HCT116 (cell line): ENCODE measurements at regions not wholly inside any gene's neighbourhood (a gene's known extent, or its start where the extent isn't known, plus 50 kb on each side); places are given as distances from the start of the nearest gene placed in this dataset.
"Not testable (repeated sequence)": the region's sequence is repeated elsewhere in the genome, so short reads cannot be mapped to it uniquely, and the experiment has no call there.

Experiments
- ATAC-seq: fragments of 200-7000 bp; cut with Tn5 transposase; 2 replicates; pipeline ENCODE4 v1.9.1; 2020; ENCODE audit warnings: mild to moderate bottlenecking, moderate library complexity
- BruUV-seq: library from RNA; stranded (reverse); fragments of 400-500 nt; replicated peaks from 2 replicates; lab custom pipeline; 2021; lab: Mats Ljungman, UMichigan
- CTCF ChIA-PET: fragments of 300-600 bp; sonication (Branson Sonifier 250); formaldehyde crosslinking; loops from one replicate; lab custom pipeline; 2021; ENCODE audit warnings: antibody characterized with exemption; lab: Charles Lee
- POLR2A ChIA-PET: fragments of 300-600, 350-600 bp; sonication (Branson Sonifier 250); formaldehyde crosslinking; loops from one replicate; lab custom pipeline; 2021; ENCODE audit warnings: antibody characterized with exemption; lab: Charles Lee
- RAD21 ChIA-PET, 2 experiments: fragments of 300-600 bp; sonication (Branson Sonifier 250); formaldehyde crosslinking; loops; one replicate each; lab custom pipeline; 2023; ENCODE audit warnings: low total read pairs in 2 of 2; ENCODE audit not compliant: uncharacterized antibody in 2 of 2, unreplicated experiment in 2 of 2, low non-redundant PET in 1 of 2; lab: Charles Lee
- DNase-seq: peaks from one replicate; pipeline ENCODE4 v3.0.0-alpha.2; 2010; ENCODE audit warnings: low read depth, low spot score
- H2AFZ ChIP-seq: fragments of 200-600 bp; shearing (Covaris generic), sonication (generic); 2 replicates; pipeline ENCODE4 v1.6.1; 2017; ENCODE audit warnings: low read depth, mixed run types, mixed read lengths, antibody characterized with exemption, low read length; ENCODE audit not compliant: poor library complexity, severe bottlenecking
- H3K27ac ChIP-seq: 2 replicates; pipeline ENCODE4 v1.5.1; 2012; ENCODE audit warnings: low read depth, low read length
- H3K27me3 ChIP-seq: fragments of 200-600 bp; sonication (generic); 2 replicates; pipeline ENCODE4 v1.6.1; 2016; ENCODE audit warnings: mixed run types, low read length, mixed read lengths; ENCODE audit not compliant: insufficient read depth
- H3K36me3 ChIP-seq, 2 experiments: fragments of 200-500 bp in 1 of 2; fragments of 200-600 bp in 1 of 2; sonication (Bioruptor generic) in 1 of 2; sonication (generic) in 1 of 2; 2 replicates each; pipeline versions ENCODE4 v1.5.1 to v1.6.1; 2014 to 2016; ENCODE audit warnings: low read length in 2 of 2, inconsistent platforms in 1 of 2, mixed read lengths in 1 of 2, mixed run types in 1 of 2; ENCODE audit not compliant: insufficient read depth in 2 of 2, control insufficient read depth in 1 of 2
- H3K4me1 ChIP-seq, 2 experiments: fragments of 200-600 bp in 1 of 2; sonication (generic) in 1 of 2; 2 replicates each; pipeline versions ENCODE4 v1.5.1 to v1.6.1; 2012 to 2017; ENCODE audit warnings: low read length in 2 of 2, inconsistent platforms in 1 of 2, mild to moderate bottlenecking in 1 of 2, mixed read lengths in 1 of 2, mixed run types in 1 of 2, moderate library complexity in 1 of 2; ENCODE audit not compliant: insufficient read depth in 2 of 2, control insufficient read depth in 1 of 2
- H3K4me2 ChIP-seq: fragments of 200-600 bp; sonication (generic); 2 replicates; pipeline ENCODE4 v1.6.1; 2017; ENCODE audit warnings: mixed run types, low read length, mixed read lengths
- H3K4me3 ChIP-seq, 2 experiments: fragments of 200-600 bp in 1 of 2; sonication (generic) in 1 of 2; replicated peaks in 1 of 2; 2 replicates each; pipeline ENCODE4 v1.5.1; 2011 to 2016; ENCODE audit warnings: low read length in 2 of 2, control low read depth in 1 of 2, low read depth in 1 of 2, mild to moderate bottlenecking in 1 of 2, mixed read lengths in 1 of 2, mixed run types in 1 of 2
- H3K79me2 ChIP-seq: fragments of 200-600 bp; sonication (generic); 2 replicates; pipeline ENCODE4 v1.6.1; 2017; ENCODE audit warnings: mild to moderate bottlenecking, mixed run types, low read length, moderate library complexity, mixed read lengths; ENCODE audit not compliant: insufficient read depth
- H3K9ac ChIP-seq: fragments of 200-600 bp; sonication (generic); 2 replicates; pipeline ENCODE4 v1.6.1; 2016; ENCODE audit warnings: low read length, mixed read lengths
- H3K9me2 ChIP-seq: fragments of 200-600 bp; sonication (generic), shearing (Covaris generic); 2 replicates; pipeline ENCODE4 v1.6.1; 2017; ENCODE audit warnings: mixed run types, mild to moderate bottlenecking, moderate library complexity; ENCODE audit not compliant: insufficient read depth
- H3K9me3 ChIP-seq, 2 experiments: fragments of 200-500 bp in 1 of 2; fragments of 200-600 bp in 1 of 2; sonication (Bioruptor generic) in 1 of 2; sonication (generic) in 1 of 2; 2 replicates each; pipeline ENCODE4 v1.6.1; 2014 to 2017; ENCODE audit warnings: low read length in 2 of 2, mixed read lengths in 2 of 2, inconsistent platforms in 1 of 2, low read depth in 1 of 2, mild to moderate bottlenecking in 1 of 2, mixed run types in 1 of 2, moderate library complexity in 1 of 2; ENCODE audit not compliant: control insufficient read depth in 1 of 2, insufficient read depth in 1 of 2
- H4K20me1 ChIP-seq: fragments of 200-600 bp; sonication (generic), shearing (Covaris generic); 2 replicates; pipeline ENCODE4 v1.6.1; 2017; ENCODE audit warnings: mixed run types, mild to moderate bottlenecking, moderate library complexity; ENCODE audit not compliant: insufficient read depth
- ATF3 ChIP-seq: IDR thresholded peaks from 2 replicates; pipeline ENCODE4 v1.6.1; 2012
- CBX3 ChIP-seq: IDR thresholded peaks from 2 replicates; pipeline ENCODE4 v1.6.1; 2012; ENCODE audit warnings: low read depth
- EZH2 ChIP-seq: fragments of 200-600 bp; sonication (generic); IDR thresholded peaks from 2 replicates; pipeline ENCODE4 v1.6.1; 2017; ENCODE audit warnings: antibody characterized with exemption, mixed run types
- EZH2phosphoT487 ChIP-seq: fragments of 200-600 bp; IDR thresholded peaks from 2 replicates; pipeline ENCODE4 v1.6.1; 2018; ENCODE audit warnings: antibody characterized with exemption, borderline replicate concordance
- FOSL1 ChIP-seq: IDR thresholded peaks from 2 replicates; pipeline ENCODE4 v1.6.1; 2012; ENCODE audit warnings: low read depth
- JUND ChIP-seq: IDR thresholded peaks from 2 replicates; pipeline ENCODE4 v1.6.1; 2012
- MAX ChIP-seq: IDR thresholded peaks from 2 replicates; pipeline ENCODE4 v1.6.1; 2012
- POLR2A ChIP-seq: IDR thresholded peaks from 2 replicates; pipeline ENCODE4 v1.7.0; 2011; ENCODE audit warnings: borderline replicate concordance; ENCODE audit not compliant: insufficient read depth, insufficient read length; ENCODE audit errors: extremely low read depth
- POLR2AphosphoS5 ChIP-seq: IDR thresholded peaks from 2 replicates; pipeline ENCODE4 v1.6.1; 2011; ENCODE audit warnings: mild to moderate bottlenecking, low read depth, low read length, moderate library complexity
- RAD21 ChIP-seq: IDR thresholded peaks from 2 replicates; pipeline ENCODE4 v1.6.1; 2012; ENCODE audit warnings: low read depth, mild to moderate bottlenecking
- SIN3A ChIP-seq: IDR thresholded peaks from 2 replicates; pipeline ENCODE4 v1.6.1; 2012; ENCODE audit warnings: low read depth
- SRF ChIP-seq: IDR thresholded peaks from 2 replicates; pipeline ENCODE4 v1.6.1; 2012; ENCODE audit warnings: low read depth
- YY1 ChIP-seq: IDR thresholded peaks from 2 replicates; pipeline ENCODE4 v1.6.1; 2011; ENCODE audit warnings: low read length, low read depth, moderate library complexity, mild to moderate bottlenecking; ENCODE audit not compliant: insufficient replicate concordance; ENCODE audit errors: extremely low read depth
- ZBTB33 ChIP-seq: IDR thresholded peaks from 2 replicates; pipeline ENCODE4 v1.6.1; 2011; ENCODE audit warnings: mild to moderate bottlenecking, low read length, moderate library complexity; ENCODE audit not compliant: insufficient replicate concordance; ENCODE audit errors: extremely low read depth
- ZNF274 ChIP-seq: fragments of 200-500 bp; sonication (Bioruptor generic); IDR thresholded peaks from 2 replicates; pipeline ENCODE4 v1.6.1; 2014; ENCODE audit warnings: mild to moderate bottlenecking, low read depth, low read length, inconsistent platforms
- intact Hi-C: fragments of 100-400 bp; cut with micrococcal nuclease; formaldehyde crosslinking; loops from 2 replicates; pipeline ENCODE4 v1.10.0; 2022

GRCh38 chr20:48440916-48441315 is 386.9 kb downstream of the PREX1 start:
- BruUV-seq: no TSS peak
- no peak overlapping the region for H3K4me2 ChIP-seq
- no peak overlapping the region for H3K9ac ChIP-seq
- no peaks in the 10 kb centered on the region for H3K9me2 ChIP-seq
- ChIA-PET RAD21 (interaction anchor here in 1 of 2 experiments (0.6 kb wide), 1 partner anchor 219 kb away, joined by 3 read pairs; no protein-coding TSS in a partner anchor), POLR2A (no interaction called here), CTCF (no interaction called here)
- intact Hi-C loops: no loop called here
- peaks cover 4 to 7% of the 10 kb centered on the region in 2 experiments; a peak in 2 of 4 replicates for H3K9me3 ChIP-seq
- DNase-seq: no peak
- H4K20me1 ChIP-seq: no peaks in the 10 kb centered on the region
- H3K4me1 ChIP-seq: no peaks in the 10 kb centered on the region
- no peaks in the 10 kb centered on the region for H3K36me3 ChIP-seq
- no peak for ATAC-seq
- H3K79me2 ChIP-seq: no peaks in the 10 kb centered on the region
- H3K4me3 ChIP-seq: no peak overlapping the region
- no peak overlapping the region for H3K27ac ChIP-seq
- H2AFZ ChIP-seq: no peak overlapping the region
- no peak for TF ChIP-seq YY1
- no peak for TF ChIP-seq MAX
- no peak for TF ChIP-seq FOSL1
- TF ChIP-seq EZH2: no peak
- TF ChIP-seq ZBTB33: no peak
- TF ChIP-seq ZNF274: no peak
- no peak for TF ChIP-seq ATF3
- no peak for TF ChIP-seq POLR2A
- no peak for TF ChIP-seq RAD21
- no peak for TF ChIP-seq SRF
- no peak for TF ChIP-seq POLR2AphosphoS5
- TF ChIP-seq SIN3A: no peak
- TF ChIP-seq CBX3: no peak
- TF ChIP-seq JUND: no peak
- no peak for TF ChIP-seq EZH2phosphoT487
- H3K27me3 ChIP-seq: no peaks in the 10 kb centered on the region; the same call in 1 of the 2 replicates

- RAD21 ChIA-PET: interaction anchor here in 1 of 2 experiments (0.6 kb wide), 1 partner anchor 219 kb away, joined by 3 read pairs; no protein-coding TSS in a partner anchor
- BruUV-seq, H3K4me2 ChIP-seq, H3K9ac ChIP-seq, H3K9me3 ChIP-seq, intact Hi-C loops, H3K36me3 ChIP-seq, H2AFZ ChIP-seq, CTCF ChIA-PET, H3K4me1 ChIP-seq, DNase-seq, H3K9me2 ChIP-seq, H3K27me3 ChIP-seq, ATAC-seq, H3K79me2 ChIP-seq, H3K27ac ChIP-seq, H3K4me3 ChIP-seq, H4K20me1 ChIP-seq, POLR2A ChIA-PET: not testable (repeated sequence)
Measured at GRCh38 chr20:48440261-48440660, 387.5 kb downstream of the PREX1 start.
